MCF 10A (cell line): ENCODE measurements at regions not wholly inside any gene's neighbourhood (a gene's known extent, or its start where the extent isn't known, plus 50 kb on each side); places are given as distances from the start of the nearest gene placed in this dataset.

ENCODE experiments used
- BruUV-seq: library from RNA; stranded (reverse); fragments of 400-500 nt; replicated peaks from 2 replicates; lab custom pipeline; 2021; lab: Mats Ljungman, UMichigan
- CTCF ChIA-PET: fragments of 300-600 bp; sonication (Branson Sonifier 250); formaldehyde crosslinking; extraction: SDS; loops from one replicate; lab custom pipeline; 2021; ENCODE audit warnings: antibody characterized with exemption, inconsistent platforms; lab: Yijun Ruan, JAX
- POLR2A ChIA-PET: fragments of 300-600, 350-650 bp; sonication (Branson Sonifier 250); formaldehyde crosslinking; extraction: SDS; loops from one replicate; lab custom pipeline; 2020; ENCODE audit warnings: antibody characterized with exemption, inconsistent platforms; lab: Yijun Ruan, JAX
- DNase-seq: peaks from one replicate; pipeline ENCODE4 v3.0.0-alpha.2; 2018; ENCODE audit not compliant: unreplicated experiment
- H3K27ac Mint-ChIP-seq: one replicate; pipeline ENCODE4 v1.8.0; 2022; ENCODE audit warnings: mild to moderate bottlenecking, low read depth, mixed read lengths; ENCODE audit not compliant: unreplicated experiment
- H3K27me3 Mint-ChIP-seq: one replicate; pipeline ENCODE4 v1.8.0; 2022; ENCODE audit warnings: mixed read lengths; ENCODE audit not compliant: insufficient read depth, unreplicated experiment
- H3K36me3 Mint-ChIP-seq: one replicate; pipeline ENCODE4 v1.8.0; 2022; ENCODE audit warnings: mild to moderate bottlenecking, moderate library complexity, mixed read lengths; ENCODE audit not compliant: insufficient read depth, unreplicated experiment
- H3K4me1 Mint-ChIP-seq: one replicate; pipeline ENCODE4 v1.8.0; 2022; ENCODE audit warnings: mixed read lengths; ENCODE audit not compliant: insufficient read depth, unreplicated experiment
- H3K4me3 Mint-ChIP-seq: one replicate; pipeline ENCODE4 v1.8.0; 2022; ENCODE audit warnings: mild to moderate bottlenecking, moderate library complexity, mixed read lengths; ENCODE audit not compliant: unreplicated experiment
- H3K9me3 Mint-ChIP-seq: one replicate; pipeline ENCODE4 v1.8.0; 2022; ENCODE audit warnings: mixed read lengths; ENCODE audit not compliant: unreplicated experiment
- intact Hi-C: fragments of 100-400 bp; cut with micrococcal nuclease; formaldehyde crosslinking; loops from 2 replicates; pipeline ENCODE4 v1.14.1; 2022
- TF ChIP-seq, protein P1 (sequence below): fragments of 200-600 bp; IDR thresholded peaks from one replicate; pipeline ENCODE4 v1.8.0; 2022; ENCODE audit warnings: antibody characterized with exemption, mild to moderate bottlenecking; ENCODE audit not compliant: unreplicated experiment

DNA sequence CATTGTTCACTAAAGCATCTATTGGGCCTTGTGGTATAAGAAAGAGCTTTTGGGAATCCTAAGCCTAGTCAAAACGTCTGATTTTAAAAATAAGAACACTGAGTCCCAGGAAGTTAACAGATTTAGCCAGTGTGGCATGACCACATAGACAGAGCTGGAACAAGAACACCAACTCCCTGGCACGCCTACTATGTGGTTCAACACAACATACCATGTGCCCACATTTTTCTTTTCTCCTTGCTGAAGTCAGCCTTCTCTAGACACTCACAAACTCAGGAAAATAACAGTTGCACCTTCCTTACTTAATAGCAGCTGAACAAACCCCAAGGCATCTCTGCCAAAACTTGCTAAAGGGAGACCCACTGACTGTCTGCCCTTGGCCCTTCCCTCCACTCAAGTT lies 124.8 kb downstream of the C1D start:
- Mint-ChIP-seq H3K4me3 (no peak overlapping the region), H3K27ac (peak overlapping the region; percentile 96), H3K36me3 (no peaks in the 10 kb centered on the region), H3K4me1 (peaks cover 21% of the 10 kb centered on the region), H3K9me3 (no peaks in the 10 kb centered on the region), H3K27me3 (no peaks in the 10 kb centered on the region)
- intact Hi-C loops = no loop called here
- TF ChIP-seq, protein P1, sequence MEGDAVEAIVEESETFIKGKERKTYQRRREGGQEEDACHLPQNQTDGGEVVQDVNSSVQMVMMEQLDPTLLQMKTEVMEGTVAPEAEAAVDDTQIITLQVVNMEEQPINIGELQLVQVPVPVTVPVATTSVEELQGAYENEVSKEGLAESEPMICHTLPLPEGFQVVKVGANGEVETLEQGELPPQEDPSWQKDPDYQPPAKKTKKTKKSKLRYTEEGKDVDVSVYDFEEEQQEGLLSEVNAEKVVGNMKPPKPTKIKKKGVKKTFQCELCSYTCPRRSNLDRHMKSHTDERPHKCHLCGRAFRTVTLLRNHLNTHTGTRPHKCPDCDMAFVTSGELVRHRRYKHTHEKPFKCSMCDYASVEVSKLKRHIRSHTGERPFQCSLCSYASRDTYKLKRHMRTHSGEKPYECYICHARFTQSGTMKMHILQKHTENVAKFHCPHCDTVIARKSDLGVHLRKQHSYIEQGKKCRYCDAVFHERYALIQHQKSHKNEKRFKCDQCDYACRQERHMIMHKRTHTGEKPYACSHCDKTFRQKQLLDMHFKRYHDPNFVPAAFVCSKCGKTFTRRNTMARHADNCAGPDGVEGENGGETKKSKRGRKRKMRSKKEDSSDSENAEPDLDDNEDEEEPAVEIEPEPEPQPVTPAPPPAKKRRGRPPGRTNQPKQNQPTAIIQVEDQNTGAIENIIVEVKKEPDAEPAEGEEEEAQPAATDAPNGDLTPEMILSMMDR = no peak
- POLR2A ChIA-PET = interaction anchor here (0.6 to 4.1 kb wide), 8 partner anchors 10 to 657 kb away, joined by 3 to 37 read pairs (median 8); no protein-coding TSS in a partner anchor
- peak; percentile 11 for DNase-seq
- BruUV-seq = no TSS peak
- CTCF ChIA-PET = interaction anchor here (0.8 to 1.1 kb wide), 5 partner anchors 13 to 312 kb away, joined by 3 to 4 read pairs (median 3); no protein-coding TSS in a partner anchor

DNA sequence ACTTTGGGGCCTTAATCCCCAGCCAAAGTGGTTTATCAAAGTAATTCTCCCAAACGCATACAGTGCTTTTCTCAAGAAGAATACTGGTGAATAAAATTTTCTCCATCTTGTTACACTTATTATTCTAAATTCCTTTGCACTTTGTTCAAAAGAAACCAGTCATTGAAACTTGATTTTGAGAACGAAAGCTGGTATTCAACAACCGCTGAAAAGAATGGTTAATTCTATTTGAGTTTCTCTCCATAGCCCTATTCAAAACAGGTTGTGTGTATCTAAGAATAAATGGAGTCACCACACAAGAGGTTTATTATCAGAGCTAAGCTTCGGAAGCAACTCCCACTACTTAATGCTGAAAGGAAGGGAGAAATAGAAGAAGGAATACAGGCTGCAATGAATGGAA lies 117.7 kb downstream of the C1D start:
- Mint-ChIP-seq H3K36me3 (no peaks in the 10 kb centered on the region), H3K27ac (no peak overlapping the region), H3K4me3 (no peak overlapping the region), H3K4me1 (peaks cover 8% of the 10 kb centered on the region), H3K9me3 (no peaks in the 10 kb centered on the region), H3K27me3 (no peaks in the 10 kb centered on the region)
- no peak for DNase-seq
- intact Hi-C loops = no loop called here
- ChIA-PET CTCF (no interaction called here), POLR2A (interaction anchor here (0.6 to 1.1 kb wide), 2 partner anchors 20 to 22 kb away, joined by 3 read pairs; no protein-coding TSS in a partner anchor)
- BruUV-seq = no TSS peak
- TF ChIP-seq, protein P1 = no peak

DNA sequence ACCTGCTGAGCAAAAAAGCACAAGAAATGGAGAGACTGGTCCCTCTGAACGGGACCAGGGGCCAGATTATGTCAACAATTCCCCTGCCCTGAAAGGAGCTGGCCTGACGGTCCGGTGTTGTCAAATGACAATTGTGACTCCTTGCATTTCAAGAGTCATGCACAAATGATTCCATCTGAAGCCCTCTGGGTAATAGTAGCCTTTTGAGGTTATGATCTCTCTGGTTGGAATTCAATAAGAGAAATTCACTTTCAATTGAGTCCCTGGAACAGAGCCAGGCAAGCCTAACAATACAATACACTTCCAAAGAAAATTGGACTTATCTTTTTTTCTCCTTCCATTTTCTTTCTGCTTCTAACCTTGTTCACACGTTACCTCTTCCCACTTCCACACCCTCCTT lies 116.9 kb downstream of the C1D start:
- Mint-ChIP-seq H3K4me3 (no peak overlapping the region), H3K36me3 (no peaks in the 10 kb centered on the region), H3K27me3 (no peaks in the 10 kb centered on the region), H3K4me1 (peaks cover 11% of the 10 kb centered on the region), H3K27ac (no peak overlapping the region), H3K9me3 (no peaks in the 10 kb centered on the region)
- CTCF ChIA-PET = no interaction called here
- POLR2A ChIA-PET = interaction anchor here (0.6 kb wide), 1 partner anchor 23 kb away, joined by 3 read pairs; no protein-coding TSS in a partner anchor
- TF ChIP-seq, protein P1 = no peak
- no peak for DNase-seq
- BruUV-seq = no TSS peak
- intact Hi-C loops = no loop called here

DNA sequence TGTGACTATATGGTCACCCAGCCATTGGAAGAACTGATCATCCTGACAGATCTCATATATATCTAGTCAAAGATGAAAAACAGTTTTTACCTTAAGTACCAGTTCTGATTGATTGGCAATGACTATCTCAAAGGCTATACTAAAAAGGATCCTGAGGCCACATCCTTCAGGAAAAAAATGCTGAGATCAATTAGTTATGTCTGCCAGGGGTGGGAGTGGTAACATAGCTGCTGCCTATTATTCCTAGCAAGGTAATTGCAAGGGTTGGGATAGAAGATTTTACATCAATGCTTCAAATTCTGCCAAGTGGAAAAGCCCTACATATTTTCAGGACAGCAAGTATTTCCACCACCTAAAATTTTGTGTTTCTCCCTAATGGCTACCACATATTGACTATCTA lies 114.7 kb downstream of the C1D start:
- Mint-ChIP-seq H3K4me1 (peaks cover 14% of the 10 kb centered on the region), H3K36me3 (no peaks in the 10 kb centered on the region), H3K9me3 (no peaks in the 10 kb centered on the region), H3K27me3 (no peaks in the 10 kb centered on the region), H3K27ac (no peak overlapping the region), H3K4me3 (no peak overlapping the region)
- TF ChIP-seq, protein P1 = no peak
- POLR2A ChIA-PET = interaction anchor here (1.4 to 5.8 kb wide), 3 partner anchors 9 to 115 kb away, joined by 4 to 37 read pairs (median 12); partner anchors contain the start of gene C1D
- no TSS peak for BruUV-seq
- intact Hi-C loops = no loop called here
- DNase-seq = no peak
- CTCF ChIA-PET = interaction anchor here (1.0 to 1.2 kb wide), 2 partner anchors 16 to 17 kb away, joined by 3 to 5 read pairs; no protein-coding TSS in a partner anchor
